Suprapubic skin (tissue), 4 donors: ENCODE measurements at regions not wholly inside any gene's neighbourhood (a gene's known extent, or its start where the extent isn't known, plus 50 kb on each side); places are given as distances from the start of the nearest gene placed in this dataset.

Experiments used
- DNase-seq, 2 donors: peaks; one replicate each; pipeline ENCODE4 v3.0.0-alpha.2; 2019; ENCODE audit warnings: low spot score in 2 of 2
- H3K27ac ChIP-seq: fragments of 200-600 bp; sonication (generic); one replicate; pipeline ENCODE4 v1.5.1; 2019
- H3K27me3 ChIP-seq: fragments of 200-600 bp; sonication (generic); one replicate; pipeline ENCODE4 v1.5.1; 2019
- H3K36me3 ChIP-seq: fragments of 200-600 bp; sonication (generic); one replicate; pipeline ENCODE4 v1.5.1; 2019
- H3K4me1 ChIP-seq: fragments of 200-600 bp; sonication (generic); one replicate; pipeline ENCODE4 v1.5.1; 2019
- H3K4me3 ChIP-seq: fragments of 200-600 bp; sonication (generic); one replicate; pipeline ENCODE4 v1.5.1; 2019; ENCODE audit warnings: mild to moderate bottlenecking
- H3K9me3 ChIP-seq: fragments of 200-600 bp; sonication (generic); one replicate; pipeline ENCODE4 v1.5.1; 2019
- EP300 ChIP-seq: sonication (generic); formaldehyde crosslinking; IDR thresholded peaks from one replicate; pipeline ENCODE4 v1.6.1; 2017; ENCODE audit warnings: antibody characterized with exemption
- POLR2A ChIP-seq, 2 donors: fragments of 450-650 bp; IDR thresholded peaks; one replicate each; pipeline ENCODE4 v1.6.1; 2017; ENCODE audit warnings: antibody characterized with exemption in 2 of 2, mild to moderate bottlenecking in 2 of 2, moderate library complexity in 2 of 2
- POLR2AphosphoS5 ChIP-seq, 3 donors: sonication (generic); formaldehyde crosslinking; IDR thresholded peaks; one replicate each; pipeline ENCODE4 v1.6.1; 2017; ENCODE audit warnings: antibody characterized with exemption in 3 of 3
- WGBS: methylation state at CpG from one replicate; pipeline ENCODE4 v1.1.5; 2018; 5-methylcytosine and 5-hydroxymethylcytosine counted together
- TF ChIP-seq, protein P1 (sequence below), 2 donors: fragments of 200-600 bp in 1 of 2; fragments of 450-650 bp in 1 of 2; sonication (generic) in 1 of 2; IDR thresholded peaks; one replicate each; pipeline ENCODE4 v1.5.1; 2016 to 2019; ENCODE audit warnings: antibody characterized with exemption in 2 of 2, mild to moderate bottlenecking in 1 of 2, moderate library complexity in 1 of 2

DNA sequence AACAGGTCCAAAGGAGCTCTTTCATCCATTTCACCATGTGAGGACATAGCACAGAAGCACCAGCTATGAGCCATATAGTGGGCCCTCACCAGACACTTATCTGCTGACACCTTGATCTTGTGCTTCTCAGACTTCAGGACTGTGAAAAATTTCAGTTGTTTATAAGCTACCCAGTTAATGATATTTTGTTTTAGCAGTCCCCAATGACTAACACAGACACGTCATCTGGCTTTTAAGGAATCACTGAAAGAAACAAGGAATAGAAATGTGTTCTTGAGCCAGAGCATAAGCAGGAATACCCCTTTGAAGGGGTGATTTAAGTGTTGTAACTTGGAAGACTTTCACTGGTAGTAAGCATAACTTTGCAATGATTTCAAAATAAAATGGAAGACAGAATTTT lies 214.7 kb upstream of the PTCHD4 start:
- 61% methylated on average over 1 of the region's 1 CpG for WGBS
- Histone ChIP-seq H3K27ac (no peak overlapping the region), H3K27me3 (no peaks in the 10 kb centered on the region)

DNA sequence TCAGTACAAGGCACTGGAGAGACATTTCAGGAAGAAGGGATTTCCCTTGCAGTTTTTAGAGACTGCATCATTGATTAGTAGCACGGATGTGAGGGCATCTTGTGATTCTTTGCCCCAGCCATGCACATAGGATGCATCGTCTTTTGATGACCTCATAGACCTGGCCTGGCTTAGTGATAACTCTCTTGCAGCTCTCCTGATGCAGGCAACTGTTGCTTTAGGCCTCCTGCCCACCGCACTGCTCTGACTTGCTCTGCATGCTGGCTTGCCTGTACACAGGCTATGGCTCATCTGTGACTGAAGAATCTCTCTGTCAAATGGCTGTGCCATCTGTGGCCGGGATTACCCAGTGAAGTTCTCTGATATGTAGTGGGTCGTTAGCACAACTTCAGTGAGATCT lies 207.7 kb upstream of the PTCHD4 start:
- Histone ChIP-seq H3K9me3 (no peaks in the 10 kb centered on the region), H3K27me3 (no peaks in the 10 kb centered on the region), H3K4me3 (no peak overlapping the region), H3K4me1 (no peaks in the 10 kb centered on the region), H3K27ac (no peak overlapping the region), H3K36me3 (no peaks in the 10 kb centered on the region)
- 86% methylated on average over 5 of the region's 5 CpGs for WGBS
- TF ChIP-seq POLR2A (IDR thresholded peaks at IDR 0.05): no peak
- TF ChIP-seq EP300: no peak
- no peak for DNase-seq

More for the DNA sequence above, 214.7 kb upstream of the PTCHD4 start:
- H3K36me3 ChIP-seq: no peaks in the 10 kb centered on the region
- no peak overlapping the region for H3K4me3 ChIP-seq
- TF ChIP-seq, protein P1, sequence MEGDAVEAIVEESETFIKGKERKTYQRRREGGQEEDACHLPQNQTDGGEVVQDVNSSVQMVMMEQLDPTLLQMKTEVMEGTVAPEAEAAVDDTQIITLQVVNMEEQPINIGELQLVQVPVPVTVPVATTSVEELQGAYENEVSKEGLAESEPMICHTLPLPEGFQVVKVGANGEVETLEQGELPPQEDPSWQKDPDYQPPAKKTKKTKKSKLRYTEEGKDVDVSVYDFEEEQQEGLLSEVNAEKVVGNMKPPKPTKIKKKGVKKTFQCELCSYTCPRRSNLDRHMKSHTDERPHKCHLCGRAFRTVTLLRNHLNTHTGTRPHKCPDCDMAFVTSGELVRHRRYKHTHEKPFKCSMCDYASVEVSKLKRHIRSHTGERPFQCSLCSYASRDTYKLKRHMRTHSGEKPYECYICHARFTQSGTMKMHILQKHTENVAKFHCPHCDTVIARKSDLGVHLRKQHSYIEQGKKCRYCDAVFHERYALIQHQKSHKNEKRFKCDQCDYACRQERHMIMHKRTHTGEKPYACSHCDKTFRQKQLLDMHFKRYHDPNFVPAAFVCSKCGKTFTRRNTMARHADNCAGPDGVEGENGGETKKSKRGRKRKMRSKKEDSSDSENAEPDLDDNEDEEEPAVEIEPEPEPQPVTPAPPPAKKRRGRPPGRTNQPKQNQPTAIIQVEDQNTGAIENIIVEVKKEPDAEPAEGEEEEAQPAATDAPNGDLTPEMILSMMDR (IDR thresholded peaks at IDR 0.05): no peak
- no peak for TF ChIP-seq POLR2A (IDR thresholded peaks at IDR 0.05)
- no peak for TF ChIP-seq EP300
- no peak for TF ChIP-seq POLR2AphosphoS5 (IDR thresholded peaks at IDR 0.05)
- H3K4me1 ChIP-seq: no peaks in the 10 kb centered on the region
- DNase-seq: no peak
- no peaks in the 10 kb centered on the region for H3K9me3 ChIP-seq

DNA sequence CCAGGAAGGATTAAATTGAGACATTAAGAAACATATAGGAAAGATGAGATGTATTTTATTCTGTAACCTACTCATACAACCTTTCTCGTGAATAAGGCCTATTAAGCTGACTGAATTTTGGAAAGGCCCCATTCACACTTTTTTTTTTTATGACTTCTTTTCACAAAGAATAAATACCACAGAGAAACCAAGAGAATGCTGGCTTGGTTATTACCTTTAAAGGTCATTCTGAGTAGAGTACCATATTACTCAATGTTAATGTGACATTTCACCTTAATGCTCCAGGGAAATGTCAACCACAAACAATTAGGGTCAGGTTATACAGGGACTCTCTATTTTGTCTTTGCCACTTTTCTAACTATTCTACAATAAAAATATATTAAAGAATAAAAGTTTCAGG lies 204.9 kb upstream of the PTCHD4 start:
- Histone ChIP-seq H3K27me3 (no peaks in the 10 kb centered on the region), H3K4me3 (no peak overlapping the region), H3K4me1 (no peaks in the 10 kb centered on the region), H3K27ac (no peak overlapping the region), H3K36me3 (no peaks in the 10 kb centered on the region), H3K9me3 (no peaks in the 10 kb centered on the region)
- no peak for TF ChIP-seq EP300
- TF ChIP-seq POLR2A (IDR thresholded peaks at IDR 0.05): no peak
- no peak for TF ChIP-seq POLR2AphosphoS5 (IDR thresholded peaks at IDR 0.05)
- WGBS: 91% methylated on average over 1 of the region's 1 CpG
- no peak for DNase-seq

- no peak overlapping the region for H3K27ac ChIP-seq
- no peaks in the 10 kb centered on the region for H3K27me3 ChIP-seq
- no peaks in the 10 kb centered on the region for H3K4me1 ChIP-seq
- H3K9me3 ChIP-seq: no peaks in the 10 kb centered on the region
- DNase-seq: no peak
- no peak overlapping the region for H3K4me3 ChIP-seq
- WGBS: 85% methylated on average over 5 of the region's 5 CpGs
- no peaks in the 10 kb centered on the region for H3K36me3 ChIP-seq
- TF ChIP-seq, protein P1 (IDR thresholded peaks at IDR 0.05): no peak
- TF ChIP-seq POLR2A (IDR thresholded peaks at IDR 0.05): no peak
- no peak for TF ChIP-seq POLR2AphosphoS5 (IDR thresholded peaks at IDR 0.05)
- TF ChIP-seq EP300: no peak
Observed at GRCh38 chr6:48315051-48315719, 204.2 kb upstream of the PTCHD4 start.

DNA sequence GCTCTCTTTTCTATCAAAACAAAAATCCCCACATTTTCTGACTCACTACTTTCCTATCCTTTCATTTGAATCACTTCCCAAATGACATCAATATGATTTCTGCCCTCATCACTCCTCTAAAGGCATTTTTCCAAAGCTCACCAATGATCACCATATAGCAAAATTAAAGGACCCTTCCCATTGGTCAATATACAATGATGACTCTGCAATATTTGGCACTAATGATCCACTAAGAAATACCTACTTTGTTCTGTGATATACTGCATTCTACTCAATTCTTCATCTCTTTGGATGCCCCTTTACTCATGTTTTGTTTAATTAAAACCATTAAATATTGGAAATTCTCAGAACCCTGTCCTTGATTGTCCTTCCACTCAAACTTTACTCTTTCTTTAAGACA lies 200.3 kb upstream of the PTCHD4 start:
- TF ChIP-seq EP300 (no peak), POLR2A (IDR thresholded peaks at IDR 0.05) (no peak), POLR2AphosphoS5 (IDR thresholded peaks at IDR 0.05) (no peak)
- TF ChIP-seq, protein P1 (IDR thresholded peaks at IDR 0.05): no peak
- no peak for DNase-seq
- no peak overlapping the region for H3K27ac ChIP-seq
- no peaks in the 10 kb centered on the region for H3K9me3 ChIP-seq
- H3K4me1 ChIP-seq: no peaks in the 10 kb centered on the region
- H3K36me3 ChIP-seq: no peaks in the 10 kb centered on the region
- no peak overlapping the region for H3K4me3 ChIP-seq
- no peaks in the 10 kb centered on the region for H3K27me3 ChIP-seq

DNA sequence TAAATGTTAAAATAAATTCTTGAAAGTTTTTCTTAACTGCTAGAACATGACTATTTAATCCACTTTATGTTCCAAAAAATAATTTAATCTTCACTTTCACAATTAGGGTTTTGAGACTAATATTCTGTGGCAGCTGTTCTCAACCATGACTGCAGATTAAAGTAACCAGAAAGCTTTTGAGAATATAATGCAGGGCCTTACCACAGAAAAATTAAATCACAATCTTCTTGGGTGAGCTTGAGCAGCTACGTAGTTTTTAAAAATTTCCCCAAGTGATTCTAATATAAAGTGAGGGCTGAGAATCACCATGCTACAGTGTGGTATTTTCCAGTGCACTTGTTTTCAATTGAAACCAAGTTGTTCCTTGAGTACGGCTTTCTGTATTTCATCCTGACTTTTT lies 196.6 kb upstream of the PTCHD4 start:
- H3K4me1 ChIP-seq: no peaks in the 10 kb centered on the region
- H3K27ac ChIP-seq: no peak overlapping the region
- H3K4me3 ChIP-seq: no peak overlapping the region
- DNase-seq: no peak
- no peaks in the 10 kb centered on the region for H3K27me3 ChIP-seq
- WGBS: 80% methylated on average over 2 of the region's 2 CpGs
- no peaks in the 10 kb centered on the region for H3K9me3 ChIP-seq
- TF ChIP-seq, protein P1 (IDR thresholded peaks at IDR 0.05): no peak
- TF ChIP-seq EP300 (no peak), POLR2AphosphoS5 (IDR thresholded peaks at IDR 0.05) (no peak), POLR2A (IDR thresholded peaks at IDR 0.05) (no peak)
- no peaks in the 10 kb centered on the region for H3K36me3 ChIP-seq
